DND-41 (cell line): ENCODE measurements at regions not wholly inside any gene's neighbourhood (a gene's known extent, or its start where the extent isn't known, plus 50 kb on each side); places are given as distances from the start of the nearest gene placed in this dataset.

ENCODE experiments used
- EZH2 ChIP-seq: IDR thresholded peaks from 3 replicates; pipeline ENCODE4 v1.6.1; 2012; ENCODE audit warnings: borderline replicate concordance, low read depth, mild to moderate bottlenecking, moderate library complexity, low read length, inconsistent platforms; ENCODE audit not compliant: severe bottlenecking
- TF ChIP-seq, protein P1 (sequence below): IDR thresholded peaks from 2 replicates; pipeline ENCODE4 v1.5.1; 2012; ENCODE audit warnings: borderline replicate concordance, low read length, moderate library complexity, mild to moderate bottlenecking; ENCODE audit not compliant: poor library complexity, severe bottlenecking; ENCODE audit errors: extremely low read depth

DNA sequence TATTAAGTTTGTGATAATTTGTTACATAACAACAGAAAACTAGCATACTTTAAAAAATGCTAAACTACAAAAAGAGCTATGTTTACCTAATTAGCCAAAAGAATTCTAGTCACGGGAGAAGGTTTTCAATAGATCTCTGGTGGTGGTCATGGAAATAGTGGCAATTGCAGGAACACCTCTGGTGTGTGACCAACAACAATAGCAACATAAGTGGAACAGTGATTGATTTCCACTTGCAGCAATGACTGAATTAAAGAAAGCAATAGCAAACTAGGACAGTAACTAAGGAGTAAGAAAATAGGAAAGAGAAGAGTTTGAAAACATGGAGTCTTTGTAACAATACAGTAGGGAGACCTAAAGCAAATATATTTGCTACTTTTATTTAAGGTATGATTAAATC is 171.3 kb upstream of the ADGRL4 start:
- TF ChIP-seq, protein P1, sequence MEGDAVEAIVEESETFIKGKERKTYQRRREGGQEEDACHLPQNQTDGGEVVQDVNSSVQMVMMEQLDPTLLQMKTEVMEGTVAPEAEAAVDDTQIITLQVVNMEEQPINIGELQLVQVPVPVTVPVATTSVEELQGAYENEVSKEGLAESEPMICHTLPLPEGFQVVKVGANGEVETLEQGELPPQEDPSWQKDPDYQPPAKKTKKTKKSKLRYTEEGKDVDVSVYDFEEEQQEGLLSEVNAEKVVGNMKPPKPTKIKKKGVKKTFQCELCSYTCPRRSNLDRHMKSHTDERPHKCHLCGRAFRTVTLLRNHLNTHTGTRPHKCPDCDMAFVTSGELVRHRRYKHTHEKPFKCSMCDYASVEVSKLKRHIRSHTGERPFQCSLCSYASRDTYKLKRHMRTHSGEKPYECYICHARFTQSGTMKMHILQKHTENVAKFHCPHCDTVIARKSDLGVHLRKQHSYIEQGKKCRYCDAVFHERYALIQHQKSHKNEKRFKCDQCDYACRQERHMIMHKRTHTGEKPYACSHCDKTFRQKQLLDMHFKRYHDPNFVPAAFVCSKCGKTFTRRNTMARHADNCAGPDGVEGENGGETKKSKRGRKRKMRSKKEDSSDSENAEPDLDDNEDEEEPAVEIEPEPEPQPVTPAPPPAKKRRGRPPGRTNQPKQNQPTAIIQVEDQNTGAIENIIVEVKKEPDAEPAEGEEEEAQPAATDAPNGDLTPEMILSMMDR, result no peak
- TF ChIP-seq EZH2, result no peak
